Parathyroid adenoma (tissue), 2 donors: ENCODE measurements at regions not wholly inside any gene's neighbourhood (a gene's known extent, or its start where the extent isn't known, plus 50 kb on each side); places are given as distances from the start of the nearest gene placed in this dataset.

Experiments
- H2AFZ ChIP-seq: fragments of 300-600 bp; sonication (generic); one replicate; pipeline ENCODE4 v1.7.0; 2017; ENCODE audit warnings: antibody characterized with exemption, mild to moderate bottlenecking
- H3K27ac ChIP-seq: fragments of 300-600 bp; sonication (generic); one replicate; pipeline ENCODE4 v1.7.0; 2017
- H3K27me3 ChIP-seq: fragments of 300-600 bp; sonication (generic); one replicate; pipeline ENCODE4 v1.7.0; 2017; ENCODE audit warnings: low read length; ENCODE audit not compliant: control insufficient read depth, insufficient read depth
- H3K36me3 ChIP-seq: fragments of 300-600 bp; sonication (generic); one replicate; pipeline ENCODE4 v1.7.0; 2017; ENCODE audit warnings: low read length; ENCODE audit not compliant: control insufficient read depth, insufficient read depth
- H3K4me1 ChIP-seq: fragments of 300-600 bp; sonication (generic); one replicate; pipeline ENCODE4 v1.7.0; 2017; ENCODE audit warnings: control low read depth
- H3K4me2 ChIP-seq: fragments of 300-600 bp; sonication (generic); one replicate; pipeline ENCODE4 v1.7.0; 2017; ENCODE audit warnings: low read length
- H3K4me3 ChIP-seq: fragments of 300-600 bp; sonication (generic); one replicate; pipeline ENCODE4 v1.7.0; 2017; ENCODE audit warnings: low read depth, low read length
- H3K79me2 ChIP-seq: fragments of 300-600 bp; sonication (generic); one replicate; pipeline ENCODE4 v1.7.0; 2017; ENCODE audit warnings: control low read depth
- H3K9ac ChIP-seq: fragments of 300-600 bp; sonication (generic); one replicate; pipeline ENCODE4 v1.7.0; 2017; ENCODE audit warnings: mild to moderate bottlenecking
- H3K9me3 ChIP-seq: fragments of 300-600 bp; sonication (generic); one replicate; pipeline ENCODE4 v1.7.0; 2017; ENCODE audit warnings: low read length; ENCODE audit not compliant: control insufficient read depth
- TF ChIP-seq, protein P1 (sequence below): fragments of 300-600 bp; sonication (generic); IDR thresholded peaks from one replicate; pipeline ENCODE4 v1.7.0; 2017; ENCODE audit warnings: antibody characterized with exemption, mild to moderate bottlenecking
- donor health status: primary hyperparathyroidism.

DNA sequence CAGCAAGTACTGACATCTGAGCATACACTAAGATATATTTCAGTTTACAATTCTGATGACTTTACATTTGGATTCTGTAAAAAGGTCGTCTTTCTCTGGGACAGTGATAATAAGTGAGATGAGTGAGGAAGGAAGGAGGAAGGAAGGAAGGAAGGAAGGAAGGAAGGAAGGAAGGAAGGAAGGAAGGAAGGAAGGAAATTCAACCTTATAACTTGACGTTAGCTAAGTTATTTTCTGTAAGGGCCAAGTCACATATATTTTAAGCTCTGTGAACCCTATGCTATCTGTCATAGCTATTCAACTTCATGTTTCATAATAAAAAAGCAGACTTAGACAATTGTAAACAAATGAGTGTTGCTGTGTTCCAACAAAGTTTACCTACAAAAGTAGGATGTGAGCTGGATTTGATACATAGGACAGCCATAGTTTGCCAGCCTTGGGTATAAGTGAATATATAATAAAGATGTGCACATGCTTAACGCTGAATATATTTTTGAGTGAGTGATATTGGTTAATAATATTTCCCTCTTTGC is 753.0 kb upstream of the NDST4 start:
- TF ChIP-seq, protein P1, sequence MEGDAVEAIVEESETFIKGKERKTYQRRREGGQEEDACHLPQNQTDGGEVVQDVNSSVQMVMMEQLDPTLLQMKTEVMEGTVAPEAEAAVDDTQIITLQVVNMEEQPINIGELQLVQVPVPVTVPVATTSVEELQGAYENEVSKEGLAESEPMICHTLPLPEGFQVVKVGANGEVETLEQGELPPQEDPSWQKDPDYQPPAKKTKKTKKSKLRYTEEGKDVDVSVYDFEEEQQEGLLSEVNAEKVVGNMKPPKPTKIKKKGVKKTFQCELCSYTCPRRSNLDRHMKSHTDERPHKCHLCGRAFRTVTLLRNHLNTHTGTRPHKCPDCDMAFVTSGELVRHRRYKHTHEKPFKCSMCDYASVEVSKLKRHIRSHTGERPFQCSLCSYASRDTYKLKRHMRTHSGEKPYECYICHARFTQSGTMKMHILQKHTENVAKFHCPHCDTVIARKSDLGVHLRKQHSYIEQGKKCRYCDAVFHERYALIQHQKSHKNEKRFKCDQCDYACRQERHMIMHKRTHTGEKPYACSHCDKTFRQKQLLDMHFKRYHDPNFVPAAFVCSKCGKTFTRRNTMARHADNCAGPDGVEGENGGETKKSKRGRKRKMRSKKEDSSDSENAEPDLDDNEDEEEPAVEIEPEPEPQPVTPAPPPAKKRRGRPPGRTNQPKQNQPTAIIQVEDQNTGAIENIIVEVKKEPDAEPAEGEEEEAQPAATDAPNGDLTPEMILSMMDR, result no peak
- no peaks in the 10 kb centered on the region for H3K4me1 ChIP-seq
- H3K9ac ChIP-seq, result no peak overlapping the region
- no peaks in the 10 kb centered on the region for H3K36me3 ChIP-seq
- H3K4me2 ChIP-seq, result no peak overlapping the region
- no peak overlapping the region for H2AFZ ChIP-seq
- H3K27me3 ChIP-seq, result no peaks in the 10 kb centered on the region
- H3K79me2 ChIP-seq, result no peaks in the 10 kb centered on the region
- H3K27ac ChIP-seq, result no peak overlapping the region
- H3K4me3 ChIP-seq, result no peak overlapping the region
- H3K9me3 ChIP-seq, result no peaks in the 10 kb centered on the region

DNA sequence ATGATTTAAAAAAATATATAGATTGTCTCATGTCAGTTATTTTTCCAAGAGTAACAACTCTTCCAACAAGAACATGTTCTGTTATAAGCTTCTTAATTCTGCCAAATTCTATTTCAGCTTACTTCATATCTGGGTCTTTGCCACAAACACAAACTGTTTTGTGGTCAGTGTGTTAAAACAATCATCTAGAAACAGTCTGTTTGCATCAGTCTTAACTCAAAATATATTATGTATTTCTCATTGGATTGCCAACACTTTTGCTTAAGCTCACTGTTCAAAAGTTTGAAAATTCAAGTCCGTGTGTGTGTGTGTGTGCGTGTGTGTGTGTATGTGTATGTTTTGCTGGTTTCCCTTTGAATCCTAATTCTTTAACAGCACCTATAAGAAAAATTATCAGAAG is 752.3 kb upstream of the NDST4 start:
- no peaks in the 10 kb centered on the region for H3K9me3 ChIP-seq
- no peaks in the 10 kb centered on the region for H3K27me3 ChIP-seq
- H2AFZ ChIP-seq, result no peak overlapping the region
- no peak overlapping the region for H3K4me3 ChIP-seq
- H3K4me1 ChIP-seq, result no peaks in the 10 kb centered on the region
- H3K36me3 ChIP-seq, result no peaks in the 10 kb centered on the region
- no peak overlapping the region for H3K27ac ChIP-seq
- no peak overlapping the region for H3K9ac ChIP-seq
- H3K4me2 ChIP-seq, result no peak overlapping the region
- H3K79me2 ChIP-seq, result no peaks in the 10 kb centered on the region
- TF ChIP-seq, protein P1, result no peak

DNA sequence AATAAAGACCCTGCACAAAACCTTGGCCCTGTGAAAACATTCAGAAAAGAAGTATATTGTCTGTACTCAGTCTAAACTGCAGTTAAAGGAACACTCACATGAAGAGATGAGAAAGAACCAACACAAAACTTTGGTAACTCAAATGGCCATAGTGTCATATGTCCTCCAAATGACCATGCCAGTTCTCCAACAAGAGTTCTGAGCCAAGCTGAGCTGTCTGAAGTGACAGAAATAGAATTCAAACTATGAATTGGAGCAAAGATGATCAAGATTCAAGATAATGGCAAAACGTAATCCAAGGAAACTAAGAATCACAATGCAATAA is 739.3 kb upstream of the NDST4 start:
- H2AFZ ChIP-seq, result no peak overlapping the region
- no peaks in the 10 kb centered on the region for H3K27me3 ChIP-seq
- H3K9me3 ChIP-seq, result no peaks in the 10 kb centered on the region
- H3K36me3 ChIP-seq, result no peaks in the 10 kb centered on the region
- H3K4me2 ChIP-seq, result no peak overlapping the region
- H3K79me2 ChIP-seq, result no peaks in the 10 kb centered on the region
- TF ChIP-seq, protein P1, result no peak
- H3K4me1 ChIP-seq, result no peaks in the 10 kb centered on the region
- no peak overlapping the region for H3K4me3 ChIP-seq
- H3K27ac ChIP-seq, result no peak overlapping the region
- H3K9ac ChIP-seq, result no peak overlapping the region

DNA sequence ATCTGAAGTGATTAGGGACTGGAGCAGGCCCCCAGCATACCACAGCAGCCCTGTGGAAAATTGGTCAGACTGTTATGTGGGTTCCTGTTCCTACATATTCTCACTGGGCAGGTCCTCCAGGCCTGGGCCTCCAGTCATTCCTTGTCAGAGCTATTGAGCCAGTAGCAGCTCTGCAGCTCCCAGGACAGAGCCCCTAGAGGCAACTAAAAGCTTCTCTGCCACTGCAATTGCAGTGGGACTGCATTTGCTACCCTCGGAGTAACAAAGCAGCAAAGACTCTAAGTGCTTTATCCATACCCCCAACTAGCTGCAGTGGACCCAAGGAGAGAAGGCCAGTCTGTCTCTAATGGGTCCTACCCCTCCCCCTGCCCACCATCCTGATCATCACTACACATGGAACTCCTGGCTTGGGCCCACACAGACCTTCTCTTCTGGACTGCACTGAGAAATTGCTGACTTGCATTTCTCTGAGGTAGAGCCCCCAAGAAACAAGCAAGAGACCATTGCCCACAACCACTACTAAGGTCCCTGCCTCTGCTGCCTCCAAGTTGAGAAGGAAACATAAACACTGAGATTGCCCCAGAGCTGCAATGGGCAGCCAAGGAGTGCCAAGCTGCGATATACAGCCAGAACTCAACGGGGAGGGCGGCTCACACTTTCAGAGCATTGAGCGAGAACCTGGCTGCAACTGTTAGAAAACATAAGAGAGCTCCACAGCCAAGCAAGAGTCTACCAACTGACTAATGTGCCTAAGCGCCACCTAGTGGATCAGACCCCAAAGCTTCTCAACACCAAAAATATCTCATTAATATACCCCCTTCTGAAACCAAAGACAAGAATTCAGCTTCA is 738.7 kb upstream of the NDST4 start:
- no peaks in the 10 kb centered on the region for H3K79me2 ChIP-seq
- TF ChIP-seq, protein P1, result no peak
- H3K27me3 ChIP-seq, result no peaks in the 10 kb centered on the region
- no peak overlapping the region for H3K4me3 ChIP-seq
- H3K36me3 ChIP-seq, result no peaks in the 10 kb centered on the region
- H3K4me1 ChIP-seq, result no peaks in the 10 kb centered on the region
- no peak overlapping the region for H3K9ac ChIP-seq
- no peaks in the 10 kb centered on the region for H3K9me3 ChIP-seq
- H2AFZ ChIP-seq, result no peak overlapping the region
- H3K27ac ChIP-seq, result no peak overlapping the region
- no peak overlapping the region for H3K4me2 ChIP-seq
